Fibroblast of skin of left quadriceps (primary cell): ENCODE measurements at regions not wholly inside any gene's neighbourhood (a gene's known extent, or its start where the extent isn't known, plus 50 kb on each side); places are given as distances from the start of the nearest gene placed in this dataset.

ENCODE experiments used
- DNase-seq, 2 experiments: peaks; one replicate each; pipeline ENCODE4 v3.0.0-alpha.2; 2013; ENCODE audit warnings: low read depth in 2 of 2

DNA sequence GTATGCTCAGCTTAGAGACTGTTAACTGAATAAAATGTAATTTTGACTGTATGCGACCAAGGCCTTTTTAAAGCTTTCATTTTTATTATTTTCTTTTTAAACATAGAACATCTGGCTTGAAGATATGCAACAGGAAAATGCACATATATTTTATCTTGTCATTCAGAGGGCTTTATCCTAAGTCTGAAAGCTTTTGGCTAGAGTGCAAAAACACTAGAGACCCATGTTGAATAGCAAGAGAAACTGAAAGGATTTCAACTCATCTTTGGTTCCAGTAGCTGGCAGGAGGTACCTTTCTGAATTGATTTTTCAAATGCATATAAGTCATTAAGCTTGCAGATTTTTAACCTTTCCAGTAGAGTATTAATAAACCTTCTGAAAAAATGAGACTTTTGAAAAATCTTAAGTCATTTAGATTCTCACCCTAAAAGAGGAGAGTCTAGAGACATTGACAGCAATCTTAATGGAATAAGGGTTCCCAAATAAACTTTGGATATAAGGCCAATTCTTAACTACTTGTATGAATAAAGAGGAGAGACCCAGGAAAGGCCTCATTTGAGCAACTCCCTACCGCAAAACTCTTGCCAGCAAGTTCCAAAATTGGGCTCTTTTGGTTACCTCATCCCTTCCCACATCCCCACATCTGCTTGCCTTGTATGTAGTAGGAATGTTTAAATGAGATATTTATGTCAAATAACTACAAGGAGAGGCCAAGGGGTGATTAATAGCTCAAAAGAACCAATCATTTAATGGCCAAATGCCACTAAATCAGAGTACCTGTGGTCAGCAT, 454.4 kb downstream of the HTR7 start:
- no peak for DNase-seq

DNA sequence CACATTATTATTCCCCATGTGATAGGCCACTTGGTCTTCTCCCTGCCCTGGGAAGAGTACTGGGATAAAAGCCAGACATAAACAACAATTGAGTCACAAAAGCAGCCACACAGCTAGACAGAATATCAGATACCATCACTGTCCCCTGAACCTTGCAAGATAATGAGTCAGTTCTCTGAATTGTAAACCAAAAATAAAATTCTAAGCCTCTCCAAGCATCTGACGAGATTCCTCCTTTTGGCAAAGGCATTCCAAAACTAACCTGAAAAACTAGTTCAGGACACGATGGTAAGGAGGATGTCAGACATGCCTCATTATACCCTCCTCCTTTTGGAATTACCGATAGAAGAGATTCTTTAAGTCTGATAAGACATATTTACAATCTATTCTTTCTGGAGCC, 450.7 kb downstream of the HTR7 start:
- no peak for DNase-seq

DNA sequence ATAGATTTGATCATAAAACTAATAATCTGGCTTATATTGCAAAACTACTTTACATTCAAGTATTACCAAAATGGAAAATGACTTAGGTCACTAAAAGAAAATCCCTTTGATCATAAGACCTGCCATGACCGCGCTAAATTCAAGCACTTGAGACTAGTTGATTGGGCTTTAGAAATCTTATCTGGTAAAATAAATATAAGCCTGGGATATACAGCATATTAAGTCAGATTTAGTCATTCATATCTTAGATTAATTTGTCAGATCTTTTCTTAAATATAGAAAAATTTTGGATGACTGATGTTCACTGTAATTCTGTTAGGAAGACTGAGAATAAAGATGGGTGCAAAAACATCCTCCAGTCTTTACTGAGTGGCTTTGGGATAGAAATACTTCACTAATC, 450.0 kb downstream of the HTR7 start:
- no peak for DNase-seq

DNA sequence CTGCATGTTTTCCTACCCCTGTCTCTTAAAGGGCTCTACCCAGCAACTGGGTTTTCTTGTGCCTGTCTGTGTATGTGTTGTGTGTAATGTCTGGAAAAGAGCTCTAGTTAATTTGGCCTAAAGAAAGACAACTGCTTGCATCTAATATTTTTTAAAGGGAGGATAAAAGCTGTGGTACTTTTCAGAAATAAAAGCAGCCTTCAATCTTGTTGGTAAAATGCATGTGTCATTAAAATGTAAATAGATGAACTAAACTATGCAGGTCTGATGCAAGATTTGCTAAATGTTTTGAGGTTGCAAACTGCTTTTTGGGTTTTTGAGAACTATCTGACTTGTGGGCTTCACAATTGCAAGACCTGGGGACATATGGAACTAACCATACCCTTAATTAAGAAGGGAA, 445.3 kb downstream of the HTR7 start:
- DNase-seq: peak in 1 of 2 experiments; percentile 39

DNA sequence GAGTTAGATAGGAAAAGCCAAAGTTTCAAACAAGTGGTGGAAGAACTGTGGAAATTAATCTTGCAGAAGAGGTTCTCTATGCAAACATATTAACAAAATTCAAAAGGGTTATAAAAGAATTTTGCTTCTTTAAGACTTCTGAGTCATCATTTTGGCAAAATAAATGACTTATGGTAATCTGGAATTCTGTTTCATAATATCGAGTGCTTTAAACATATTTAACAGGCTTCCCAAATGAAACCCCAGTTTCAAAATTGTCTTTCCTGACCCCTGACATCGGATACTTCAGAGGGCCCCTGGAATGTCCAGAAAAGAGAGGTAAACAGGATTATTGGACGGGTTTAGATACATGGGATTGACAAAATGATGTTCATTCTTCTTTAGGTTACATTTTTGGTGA, 444.6 kb downstream of the HTR7 start:
- DNase-seq: peak in 1 of 2 experiments; percentile 45

DNA sequence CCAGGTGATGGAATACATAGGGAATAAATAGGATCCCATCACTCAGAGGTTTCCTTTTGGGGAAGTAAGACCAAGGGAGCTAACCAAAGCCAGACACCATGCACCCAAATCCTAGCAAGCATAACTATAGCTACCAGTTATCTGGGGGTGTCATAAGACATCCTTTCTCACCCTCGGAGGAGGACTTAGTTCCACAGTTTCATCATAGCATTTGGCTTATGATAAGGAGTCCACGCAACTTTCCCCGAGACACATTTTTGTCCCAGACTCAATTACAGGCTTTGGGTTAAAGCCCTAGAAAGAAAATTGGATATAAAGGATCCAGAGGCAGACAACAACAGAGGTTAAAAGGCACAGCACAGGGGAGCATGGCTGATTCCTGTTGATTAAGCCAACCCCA, 442.9 kb downstream of the HTR7 start:
- DNase-seq: no peak

DNA sequence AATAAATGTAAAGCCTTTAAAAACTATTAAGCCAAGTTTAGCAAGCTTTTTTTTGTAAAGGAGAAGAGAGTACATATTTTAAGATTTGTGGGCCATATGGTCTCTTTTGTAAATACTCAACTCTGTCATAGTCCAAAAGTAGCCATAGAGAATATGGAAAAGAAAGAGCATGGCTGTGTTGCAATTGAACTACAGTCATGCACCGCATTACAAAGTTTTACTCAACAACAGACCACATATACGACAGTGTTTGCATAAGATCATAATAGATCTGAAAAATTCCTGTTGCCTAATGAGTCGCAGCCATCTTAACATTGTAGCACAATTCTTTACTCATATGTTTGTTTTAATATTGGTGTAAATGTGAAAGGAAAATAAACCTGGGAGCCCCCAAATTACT, 440.8 kb downstream of the HTR7 start:
- DNase-seq: peak; percentile 76 to 80

DNA sequence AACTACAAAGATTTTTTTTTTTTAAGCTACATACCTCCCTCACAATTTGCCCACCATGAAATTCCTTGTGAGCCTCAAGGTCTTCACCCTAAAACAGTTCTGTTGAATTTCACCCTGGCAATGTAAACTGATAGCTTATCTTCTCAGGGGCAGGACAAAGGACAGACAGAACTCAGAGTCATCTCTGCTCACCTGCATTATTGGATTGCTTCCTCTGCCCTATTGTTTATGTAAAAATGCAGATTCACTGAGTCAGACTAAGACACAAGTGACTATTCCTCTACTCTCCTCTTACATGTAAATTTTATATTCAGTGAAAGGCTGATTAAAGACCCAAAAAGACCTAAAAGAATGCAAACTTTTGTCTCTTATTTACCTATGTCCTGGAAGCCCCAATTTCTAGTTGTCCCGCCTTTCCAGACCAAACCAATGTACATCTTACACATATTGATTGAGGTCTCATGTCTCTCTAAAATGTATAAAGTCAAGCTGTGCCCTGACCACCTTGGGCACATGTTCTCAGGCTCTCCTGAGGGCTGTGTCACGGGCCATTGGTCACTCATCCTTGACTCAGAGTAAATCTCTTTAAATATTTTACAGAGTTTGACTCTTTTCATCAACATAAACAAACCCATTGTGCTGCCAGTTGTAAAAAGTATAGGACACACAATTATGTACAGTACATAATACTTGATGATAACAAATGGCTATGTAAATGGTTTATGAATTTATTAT, 440.2 kb downstream of the HTR7 start:
- DNase-seq: no peak

DNA sequence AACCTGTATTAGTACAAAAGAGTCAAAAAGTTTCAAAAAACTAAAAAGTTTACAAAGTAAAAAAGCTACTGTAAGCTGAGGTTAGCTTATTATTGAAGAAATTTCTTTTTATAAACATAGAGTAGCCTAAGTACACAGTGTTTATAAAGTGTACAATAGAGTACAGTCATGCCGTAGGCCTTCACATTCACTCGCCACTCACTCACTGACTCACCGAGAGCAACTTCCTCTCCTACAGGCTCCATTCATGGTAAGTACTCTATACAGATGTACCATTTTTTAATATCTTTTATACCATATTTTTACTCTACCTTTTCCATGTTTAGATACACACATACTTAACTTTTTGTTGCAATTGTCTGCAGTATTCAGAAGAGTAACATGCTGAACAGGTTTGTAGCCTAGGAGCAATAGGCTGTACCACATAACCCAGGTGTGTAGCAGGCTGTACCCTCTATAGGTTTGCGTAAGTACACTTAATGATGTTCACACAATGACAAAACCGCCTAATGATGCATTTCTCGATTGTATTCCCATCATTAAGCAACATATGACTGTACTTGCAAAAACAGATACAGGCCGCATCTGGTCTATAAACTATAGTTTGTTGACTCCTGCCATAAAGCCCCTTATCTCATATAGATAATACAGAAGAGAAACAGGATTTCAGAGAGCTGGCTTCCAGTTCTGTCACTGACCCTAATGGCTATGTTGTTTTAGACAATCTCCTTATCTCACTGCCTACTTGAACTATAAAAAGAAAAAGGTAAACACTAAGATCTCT, 438.8 kb downstream of the HTR7 start:
- peak; percentile 67 to 70 for DNase-seq

DNA sequence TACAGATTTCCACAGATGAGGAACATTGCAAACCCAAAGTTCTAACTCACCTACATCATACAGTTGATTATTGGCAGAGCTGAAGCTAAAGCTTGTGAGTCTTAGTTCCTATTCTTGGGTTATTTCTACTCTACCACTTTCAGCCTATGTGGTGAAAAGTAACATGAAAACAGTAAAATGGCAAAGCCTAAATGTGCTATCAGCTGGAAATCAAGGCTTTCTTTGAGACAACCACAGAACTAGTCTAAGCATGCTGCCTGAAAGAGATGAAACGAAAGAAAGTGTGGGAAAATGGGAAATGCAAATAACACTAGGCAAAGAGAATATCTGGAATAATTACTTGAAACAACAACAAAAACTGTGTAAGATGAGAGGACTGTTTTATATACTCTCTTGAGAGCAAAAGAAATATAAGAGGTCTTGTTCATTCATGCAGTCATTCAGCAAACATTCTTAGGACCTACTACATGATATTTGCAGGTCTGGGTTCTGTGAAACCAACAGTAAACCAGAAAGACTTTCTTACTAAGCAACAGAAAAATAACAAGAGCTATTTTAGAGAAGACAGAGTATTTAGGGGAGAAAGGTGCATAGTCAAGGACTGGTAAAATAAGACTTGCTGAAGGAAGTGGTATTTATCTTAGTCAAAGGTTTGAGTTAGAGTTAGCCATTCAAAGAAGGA, 437.1 kb downstream of the HTR7 start:
- no peak for DNase-seq

DNA sequence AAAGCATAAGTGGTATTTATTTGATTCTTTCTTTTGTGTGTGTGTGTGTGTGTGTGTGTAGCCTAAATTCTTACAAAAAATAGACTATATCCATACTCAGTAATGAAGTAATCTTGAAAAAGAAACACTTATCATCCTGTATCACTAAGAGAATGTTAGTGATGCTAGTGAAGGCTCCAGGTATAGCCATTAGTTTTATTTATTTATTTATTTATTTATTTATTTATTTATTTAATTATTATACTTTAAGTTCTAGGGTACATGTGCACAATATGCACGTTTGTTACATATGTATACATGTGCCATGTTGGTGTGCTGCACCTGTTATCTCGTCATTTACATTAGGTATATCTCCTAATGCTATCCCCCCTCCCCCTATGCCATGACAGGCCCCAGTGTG, 436.0 kb downstream of the HTR7 start:
- DNase-seq: no peak

DNA sequence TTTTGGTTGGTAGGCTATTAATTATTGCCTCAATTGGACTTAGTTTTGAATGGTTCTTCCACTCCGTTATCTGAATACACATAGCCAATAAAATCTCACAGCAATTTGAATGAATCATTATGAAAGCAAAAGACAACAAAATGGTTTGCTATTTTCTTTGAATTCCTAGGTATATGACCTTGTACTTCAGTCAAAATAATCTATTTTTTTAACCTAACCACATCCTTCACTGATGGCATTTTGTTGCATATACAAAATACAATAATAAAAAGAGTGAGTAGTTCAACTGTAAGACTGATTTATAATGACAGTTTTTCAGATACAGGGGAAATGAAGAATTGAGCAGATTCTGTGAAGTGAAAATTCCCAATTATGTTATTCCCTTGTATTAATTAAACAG, 433.1 kb downstream of the HTR7 start:
- no peak for DNase-seq

DNA sequence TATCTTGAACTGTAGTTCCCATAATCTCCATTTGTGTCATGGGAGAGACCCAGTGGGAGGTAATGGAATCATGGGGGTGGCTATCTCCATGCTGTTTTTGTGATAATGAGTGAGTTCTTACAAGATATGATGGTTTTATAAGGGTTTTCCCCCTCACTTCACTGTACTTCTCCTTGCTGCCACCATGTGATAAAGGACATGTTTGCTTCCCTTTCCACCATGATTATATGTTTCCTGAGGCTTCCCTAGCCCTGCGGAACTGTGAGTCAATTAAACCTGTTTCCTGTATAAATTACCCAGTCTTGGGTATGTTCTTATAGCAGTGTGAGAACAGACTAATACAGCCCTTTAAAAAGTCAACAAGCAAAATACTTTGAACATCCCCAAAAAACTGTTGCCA, 427.7 kb downstream of the HTR7 start:
- DNase-seq: no peak

DNA sequence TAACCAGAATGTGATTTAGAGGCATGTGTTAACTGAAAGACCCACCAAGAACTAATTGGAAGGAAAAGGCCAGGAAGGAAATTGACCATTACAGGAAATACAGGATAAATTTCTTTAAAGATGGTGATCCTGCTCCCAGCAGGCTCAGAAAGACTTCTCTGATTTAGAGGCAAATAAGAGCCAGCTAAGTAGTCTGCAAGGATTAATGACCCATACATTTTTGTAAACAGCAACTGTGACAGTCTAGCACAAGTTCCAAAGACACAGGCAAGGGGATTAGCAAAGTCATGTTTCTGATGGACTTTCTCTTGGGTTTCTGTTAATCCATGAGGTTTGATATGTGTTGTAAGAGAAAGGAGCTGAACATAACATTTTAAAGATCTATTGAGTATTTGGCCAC, 425.0 kb downstream of the HTR7 start:
- no peak for DNase-seq

DNA sequence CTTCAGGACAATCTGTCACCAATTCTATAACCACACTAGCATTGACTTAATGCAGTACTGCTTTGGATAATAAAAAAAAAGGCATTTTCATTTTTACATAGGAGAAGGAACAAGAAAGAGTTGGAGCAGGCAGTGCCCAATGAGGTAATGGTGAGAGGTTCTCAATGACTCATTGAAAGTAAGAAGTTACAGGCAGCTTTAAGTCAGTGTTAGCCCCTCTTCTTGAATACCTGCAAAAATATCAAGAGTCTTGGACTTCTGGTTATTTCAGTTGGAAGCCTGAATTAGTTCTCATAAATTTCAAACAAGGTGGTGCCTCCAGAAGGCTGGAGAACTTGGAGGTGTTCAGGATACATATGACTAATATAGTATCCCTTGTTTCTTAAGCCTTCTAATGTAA, 422.5 kb downstream of the HTR7 start:
- DNase-seq: no peak

DNA sequence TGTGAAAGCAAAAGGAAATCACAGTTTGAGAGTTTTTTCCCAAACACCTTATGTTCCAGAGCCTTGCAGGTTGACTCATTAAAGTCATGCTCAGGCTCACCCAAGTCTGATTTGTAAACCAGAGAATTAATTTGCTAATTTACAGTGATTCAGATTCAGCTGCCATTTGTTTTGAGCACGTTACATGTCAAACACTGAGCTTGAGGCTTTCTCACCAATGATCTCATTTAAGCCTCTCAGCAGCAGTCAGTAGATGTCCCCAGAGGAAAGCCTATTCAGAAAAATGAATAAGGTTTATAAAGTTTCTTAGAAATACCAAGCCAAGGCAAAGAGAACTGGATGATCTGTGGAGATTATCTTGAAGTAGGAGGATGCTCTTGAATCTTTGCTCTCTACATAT, 420.4 kb downstream of the HTR7 start:
- no peak for DNase-seq

DNA sequence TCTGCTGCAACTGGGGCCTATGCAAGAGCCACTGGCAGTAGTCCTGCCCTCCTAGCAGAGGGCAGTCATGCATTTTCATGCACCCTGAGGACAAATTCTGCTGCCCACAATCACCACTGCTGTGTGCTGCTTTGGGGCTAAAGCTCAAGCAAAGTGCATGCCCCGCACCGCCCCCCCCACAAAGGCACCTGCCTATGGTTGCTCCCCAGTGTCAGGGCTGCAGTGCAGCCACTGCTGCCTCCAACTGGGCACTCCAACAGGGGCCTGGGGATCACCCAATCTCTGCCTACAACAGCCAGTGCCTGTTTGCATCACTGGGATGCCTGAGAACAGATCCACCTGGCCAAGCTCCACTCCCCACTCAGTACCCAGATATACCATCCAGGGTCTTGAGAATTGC, 417.0 kb downstream of the HTR7 start:
- no peak for DNase-seq

DNA sequence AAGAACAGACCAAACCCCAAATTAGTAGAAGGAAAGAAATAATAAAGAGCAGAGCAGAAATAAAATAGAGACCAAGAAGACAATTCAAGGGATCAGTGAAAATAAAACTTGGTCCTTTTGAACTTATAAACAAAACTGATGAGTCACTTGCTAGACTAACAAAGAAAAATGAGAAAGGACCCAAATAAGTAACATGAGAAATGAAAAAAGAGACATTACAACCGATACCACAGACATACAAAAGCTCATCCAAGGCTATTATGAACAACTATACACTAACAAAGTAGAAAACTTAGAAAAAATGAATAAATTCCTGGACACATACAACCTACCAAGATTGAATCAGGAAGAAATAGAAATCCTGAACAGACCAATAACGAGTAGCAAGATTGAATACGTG, 414.5 kb downstream of the HTR7 start:
- DNase-seq: no peak

DNA sequence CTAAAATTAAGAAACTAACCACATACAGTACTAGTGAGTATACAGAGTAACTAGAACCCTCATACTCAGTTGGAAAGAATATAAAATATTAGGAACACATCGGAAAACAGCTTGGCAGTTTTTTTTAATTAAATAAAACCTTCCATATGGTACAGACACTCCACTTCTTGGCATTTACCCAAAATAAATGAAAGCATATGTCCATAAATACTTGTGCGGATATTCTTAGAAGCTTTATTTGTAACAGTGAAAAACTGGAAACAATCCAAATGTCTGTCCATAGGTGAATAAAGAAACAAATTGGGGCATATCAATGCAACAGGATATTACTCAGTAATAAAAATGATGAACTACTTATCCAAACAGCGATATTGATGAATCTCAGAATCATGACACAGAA, 410.0 kb downstream of the HTR7 start:
- peak; percentile 74 to 75 for DNase-seq

DNA sequence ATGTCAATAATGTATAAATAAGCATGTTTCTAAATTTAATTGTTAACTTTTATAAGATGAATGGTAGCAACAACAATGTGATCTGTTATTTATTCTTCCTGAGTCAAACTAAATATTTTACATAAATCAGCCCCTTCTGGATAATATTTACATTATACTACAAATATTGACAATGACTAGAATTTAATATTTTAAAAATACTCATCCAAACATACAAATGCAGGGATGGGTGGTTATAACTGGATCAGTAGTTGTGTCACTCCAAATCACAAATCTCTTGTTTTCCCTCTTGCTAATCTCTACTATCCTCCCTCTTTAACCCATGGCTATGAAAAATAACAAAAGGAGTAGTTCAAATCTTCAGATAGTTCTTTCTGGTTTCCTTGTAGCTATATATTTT, 407.0 kb downstream of the HTR7 start:
- DNase-seq: no peak

DNA sequence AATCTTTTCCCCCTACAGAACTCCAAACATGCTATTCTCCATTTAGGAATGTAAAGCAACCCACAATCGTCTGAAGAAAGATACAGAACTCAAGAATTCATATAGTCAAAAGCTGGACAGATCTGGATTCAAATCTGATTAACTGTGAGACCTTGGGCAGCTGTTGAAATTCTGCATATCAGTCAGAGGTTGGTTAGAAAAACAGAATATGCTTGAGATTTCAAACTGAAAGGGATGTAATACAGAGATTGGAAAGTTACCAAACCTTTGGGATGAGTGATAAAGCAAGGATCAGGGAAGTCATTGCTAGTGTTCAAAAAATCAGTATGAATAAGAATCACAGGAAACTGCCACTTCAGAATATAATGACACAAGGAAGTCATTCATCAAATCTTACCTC, 406.6 kb downstream of the HTR7 start:
- DNase-seq: peak; percentile 60 to 69

DNA sequence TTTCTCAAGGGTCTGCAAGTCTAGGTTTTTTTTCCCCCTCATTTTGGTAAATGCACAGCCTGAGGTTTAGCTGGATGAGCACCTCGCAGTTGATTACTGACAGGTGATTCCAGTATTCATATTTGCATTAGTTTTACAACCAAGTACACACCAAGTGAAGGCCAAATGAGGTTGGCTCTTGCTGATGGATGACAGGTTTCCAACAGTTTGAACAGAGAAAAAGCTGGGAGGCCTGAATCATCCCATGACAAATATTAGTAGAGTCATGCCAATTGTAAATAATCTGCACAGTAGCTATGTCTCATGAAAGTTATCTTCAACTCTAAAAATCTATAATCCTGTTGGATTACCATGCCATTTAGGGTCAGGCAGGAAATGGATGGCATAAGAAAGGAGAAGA, 399.8 kb downstream of the HTR7 start:
- DNase-seq: no peak
